IMR-90 (cell line): ENCODE measurements at regions not wholly inside any gene's neighbourhood (a gene's known extent, or its start where the extent isn't known, plus 50 kb on each side); places are given as distances from the start of the nearest gene placed in this dataset.

Source experiments
- ATAC-seq: fragments of 200-7000 bp; cut with Tn5 transposase; 2 replicates; pipeline ENCODE4 v1.9.1; 2020; ENCODE audit warnings: low read depth, mild to moderate bottlenecking, moderate library complexity
- BruUV-seq: library from RNA; stranded (reverse); fragments of 400-500 nt; replicated peaks from 2 replicates; lab custom pipeline; 2021; lab: Mats Ljungman, UMichigan
- CTCF ChIA-PET: fragments of 300-600 bp; formaldehyde crosslinking; extraction: SDS; loops from one replicate; lab custom pipeline; 2021; ENCODE audit warnings: antibody characterized with exemption; lab: Yijun Ruan, JAX
- POLR2A ChIA-PET: fragments of 300-600 bp; sonication (Branson Sonifier 250); formaldehyde crosslinking; loops from one replicate; lab custom pipeline; 2022; ENCODE audit warnings: antibody characterized with exemption; ENCODE audit not compliant: unreplicated experiment; lab: Charles Lee
- DNase-seq: peaks from one replicate; pipeline ENCODE4 v3.0.0; 2013
- H2AFZ ChIP-seq: replicated peaks from 2 replicates; pipeline ENCODE3; 2013; ENCODE audit warnings: low read length, mild to moderate bottlenecking; ENCODE audit not compliant: poor library complexity
- H2AK5ac ChIP-seq: 2 replicates; pipeline ENCODE4 v1.6.1; 2013; ENCODE audit warnings: low read depth, low read length, inconsistent platforms
- H2AK9ac ChIP-seq: replicated peaks from 2 replicates; pipeline ENCODE3; 2013; ENCODE audit warnings: mild to moderate bottlenecking, low read depth, low read length, moderate library complexity; ENCODE audit not compliant: poor library complexity
- H2BK120ac ChIP-seq: 2 replicates; pipeline ENCODE4 v1.6.1; 2013; ENCODE audit warnings: low read depth, low read length, inconsistent platforms
- H2BK15ac ChIP-seq: 3 replicates; pipeline ENCODE4 v1.6.1; 2013; ENCODE audit warnings: low read depth, low read length, inconsistent platforms
- H2BK20ac ChIP-seq: 2 replicates; pipeline ENCODE4 v1.6.1; 2013; ENCODE audit warnings: low read depth, mild to moderate bottlenecking, inconsistent platforms, low read length, moderate library complexity
- H2BK5ac ChIP-seq: 2 replicates; pipeline ENCODE4 v1.6.1; 2013; ENCODE audit warnings: mild to moderate bottlenecking, low read depth, low read length, inconsistent platforms; ENCODE audit not compliant: poor library complexity, severe bottlenecking
- H3K14ac ChIP-seq: replicated peaks from 2 replicates; pipeline ENCODE4 v1.6.1; 2013; ENCODE audit warnings: low read depth, low read length, inconsistent platforms
- H3K18ac ChIP-seq: 2 replicates; pipeline ENCODE4 v1.6.1; 2013; ENCODE audit warnings: low read depth, low read length, control low read depth
- H3K23ac ChIP-seq: 2 replicates; pipeline ENCODE4 v1.6.1; 2013; ENCODE audit warnings: low read depth, low read length, inconsistent platforms
- H3K27ac ChIP-seq: 2 replicates; pipeline ENCODE4 v1.5.1; 2013; ENCODE audit warnings: mild to moderate bottlenecking, control low read depth, low read length; ENCODE audit not compliant: insufficient read depth
- H3K27me3 ChIP-seq: 2 replicates; pipeline ENCODE4 v1.6.1; 2013; ENCODE audit warnings: low read length; ENCODE audit not compliant: control insufficient read depth, insufficient read depth
- H3K36me3 ChIP-seq: 2 replicates; pipeline ENCODE4 v1.6.1; 2013; ENCODE audit warnings: low read length, mixed read lengths; ENCODE audit not compliant: control insufficient read depth, insufficient read depth
- H3K4ac ChIP-seq: 2 replicates; pipeline ENCODE4 v1.6.1; 2013; ENCODE audit warnings: low read depth, low read length, inconsistent platforms
- H3K4me1 ChIP-seq: 2 replicates; pipeline ENCODE4 v1.6.1; 2013; ENCODE audit warnings: low read length, mixed read lengths; ENCODE audit not compliant: control insufficient read depth, insufficient read depth
- H3K4me2 ChIP-seq: 2 replicates; pipeline ENCODE4 v1.6.1; 2013; ENCODE audit warnings: low read depth, mild to moderate bottlenecking, control low read depth, low read length, moderate library complexity
- H3K4me3 ChIP-seq: 2 replicates; pipeline ENCODE4 v1.5.1; 2013; ENCODE audit warnings: low read depth, mild to moderate bottlenecking, control low read depth, low read length, moderate library complexity; ENCODE audit not compliant: insufficient read depth
- H3K56ac ChIP-seq: 2 replicates; pipeline ENCODE4 v1.6.1; 2013; ENCODE audit warnings: low read length, inconsistent platforms; ENCODE audit not compliant: insufficient read depth; ENCODE audit errors: extremely low read depth
- H3K79me1 ChIP-seq, 2 experiments: 2 replicates each; pipeline ENCODE4 v1.6.1; 2013; ENCODE audit warnings: low read length in 2 of 2, inconsistent platforms in 1 of 2, low read depth in 1 of 2
- H3K9ac ChIP-seq: 2 replicates; pipeline ENCODE4 v1.6.1; 2013; ENCODE audit warnings: low read depth, low read length, control low read depth
- H3K9me1 ChIP-seq: 2 replicates; pipeline ENCODE4 v1.6.1; 2013; ENCODE audit warnings: low read length, inconsistent platforms; ENCODE audit not compliant: insufficient read depth
- H3K9me3 ChIP-seq: 2 replicates; pipeline ENCODE4 v1.6.1; 2013; ENCODE audit warnings: low read length; ENCODE audit not compliant: control insufficient read depth, insufficient read depth
- H4K20me1 ChIP-seq: 2 replicates; pipeline ENCODE4 v1.6.1; 2013; ENCODE audit warnings: low read length, inconsistent platforms; ENCODE audit not compliant: insufficient read depth
- H4K5ac ChIP-seq: 2 replicates; pipeline ENCODE4 v1.6.1; 2013; ENCODE audit warnings: mild to moderate bottlenecking, low read depth, low read length, control low read depth
- H4K8ac ChIP-seq, 2 experiments: 2 replicates each; pipeline ENCODE4 v1.6.1; 2013; ENCODE audit warnings: low read depth in 2 of 2, low read length in 2 of 2, control low read depth in 1 of 2, inconsistent platforms in 1 of 2
- H4K91ac ChIP-seq: 2 replicates; pipeline ENCODE4 v1.6.1; 2013; ENCODE audit warnings: low read depth, low read length, inconsistent platforms; ENCODE audit not compliant: insufficient read depth
- BHLHE40 ChIP-seq: fragments of 150-350 bp; IDR thresholded peaks from 2 replicates; pipeline ENCODE4 v1.6.1; 2016; ENCODE audit warnings: mild to moderate bottlenecking, low read depth, low read length
- CEBPB ChIP-seq: IDR thresholded peaks from 2 replicates; pipeline ENCODE4 v1.6.1; 2012; ENCODE audit warnings: low read depth, low read length, improper control_type of control experiment
- CHD1 ChIP-seq: IDR thresholded peaks from 2 replicates; pipeline ENCODE4 v1.6.1; 2012; ENCODE audit warnings: low read depth, low read length, improper control_type of control experiment
- ELK1 ChIP-seq: fragments of 150-350 bp; IDR thresholded peaks from 2 replicates; pipeline ENCODE4 v1.6.1; 2016; ENCODE audit warnings: low read depth, mild to moderate bottlenecking, low read length, moderate library complexity, borderline replicate concordance
- MAFK ChIP-seq: IDR thresholded peaks from 2 replicates; pipeline ENCODE4 v1.6.1; 2012; ENCODE audit warnings: low read depth, low read length, improper control_type of control experiment
- MAZ ChIP-seq: IDR thresholded peaks from 2 replicates; pipeline ENCODE4 v1.6.1; 2012; ENCODE audit warnings: low read depth, mild to moderate bottlenecking, low read length, improper control_type of control experiment, moderate library complexity, borderline replicate concordance
- NFE2L2 ChIP-seq: fragments of 150-350 bp; IDR thresholded peaks from 2 replicates; pipeline ENCODE4 v1.6.1; 2016; ENCODE audit warnings: low read depth, mild to moderate bottlenecking, low read length
- RAD21 ChIP-seq: IDR thresholded peaks from 2 replicates; pipeline ENCODE4 v1.6.1; 2012; ENCODE audit warnings: low read length, improper control_type of control experiment
- RFX5 ChIP-seq: IDR thresholded peaks from 2 replicates; pipeline ENCODE4 v1.8.0; 2012; ENCODE audit warnings: low read depth, mild to moderate bottlenecking, low read length, moderate library complexity
- SMC3 ChIP-seq: fragments of 150-350 bp; IDR thresholded peaks from 2 replicates; pipeline ENCODE4 v1.6.1; 2016; ENCODE audit warnings: low read depth, mild to moderate bottlenecking, antibody characterized with exemption, low read length, moderate library complexity
- USF2 ChIP-seq: fragments of 150-350 bp; IDR thresholded peaks from 2 replicates; pipeline ENCODE4 v1.6.1; 2017; ENCODE audit warnings: mild to moderate bottlenecking, antibody characterized with exemption, low read length, low read depth
- WGBS, 2 experiments: methylation state at CpG; one replicate each; pipeline versions ENCODE4 v1.1.5 to v1.1.7; 2013; ENCODE audit warnings: missing lambda C conversion rate in 2 of 2; ENCODE audit not compliant: insufficient read length in 1 of 2; ENCODE audit errors: extremely low coverage in 2 of 2; 5-methylcytosine and 5-hydroxymethylcytosine counted together
- dilution Hi-C: fragments of 300-500 bp; cut with HindIII; formaldehyde crosslinking; loops from one replicate; pipeline ENCODE4 v1.14.3; 2018; ENCODE audit warnings: low sequenced_read_pairs; ENCODE audit not compliant: unreplicated experiment
- in situ Hi-C: fragments of 300-500 bp; cut with MboI; formaldehyde crosslinking; loops from 3 replicates; pipeline ENCODE4 v1.14.3; 2019; ENCODE audit warnings: low sequenced_read_pairs, inconsistent platforms, mixed read lengths
- intact Hi-C: fragments of 100-400 bp; cut with micrococcal nuclease; formaldehyde crosslinking; loops from 2 replicates; pipeline ENCODE4 v1.10.0; 2022

- intact Hi-C loops (no loop called here), in situ Hi-C loops (no loop called here), dilution Hi-C loops (no loop called here)
- no peak overlapping the region for H2AK9ac ChIP-seq
- no TSS peak for BruUV-seq
- ChIA-PET CTCF (no interaction called here), POLR2A (no interaction called here)
- H3K14ac ChIP-seq, result no peak overlapping the region
- no peak overlapping the region for H2BK20ac ChIP-seq
- no peak overlapping the region for H3K4me3 ChIP-seq
- H3K27me3 ChIP-seq, result no peaks in the 10 kb centered on the region
- no peak overlapping the region for H4K91ac ChIP-seq
- H2AK5ac ChIP-seq, result no peak overlapping the region
- no peak overlapping the region for H3K23ac ChIP-seq
- DNase-seq, result no peak
- no peak for ATAC-seq
- no peak overlapping the region for H3K18ac ChIP-seq
- H4K8ac ChIP-seq, result no peak overlapping the region
- H3K9me1 ChIP-seq, result no peaks in the 10 kb centered on the region
- no peak overlapping the region for H3K27ac ChIP-seq
- H2BK15ac ChIP-seq, result no peak overlapping the region
- no peaks in the 10 kb centered on the region for H3K36me3 ChIP-seq
- no peak overlapping the region for H4K5ac ChIP-seq
- no peak overlapping the region for H3K56ac ChIP-seq
- no peak overlapping the region for H3K4ac ChIP-seq
- peaks cover 5% of the 10 kb centered on the region; the same call in 1 of the 2 replicates for H3K9me3 ChIP-seq
- TF ChIP-seq CHD1, result no peak
- TF ChIP-seq MAFK, result no peak
- TF ChIP-seq RFX5, result no peak
- TF ChIP-seq USF2, result no peak
- no peak for TF ChIP-seq NFE2L2
- no peak for TF ChIP-seq SMC3
- no peak for TF ChIP-seq ELK1
- TF ChIP-seq RAD21, result no peak
- TF ChIP-seq CEBPB, result no peak
- TF ChIP-seq BHLHE40, result no peak
- no peak for TF ChIP-seq MAZ
- no peak overlapping the region for H2AFZ ChIP-seq
- H3K4me2 ChIP-seq, result no peak overlapping the region
- no peaks in the 10 kb centered on the region for H3K79me1 ChIP-seq
- H2BK120ac ChIP-seq, result no peak overlapping the region
- H3K4me1 ChIP-seq, result no peaks in the 10 kb centered on the region
- no peak overlapping the region for H3K9ac ChIP-seq
- no CpG with 5 or more reads among the region's 3 CpGs for WGBS, 2 experiments
- H2BK5ac ChIP-seq, result no peak overlapping the region
- no peaks in the 10 kb centered on the region for H4K20me1 ChIP-seq
Observed at GRCh38 chr9:100959226-100959625, 69.3 kb upstream of the PLPPR1 start.
